AG09319 (cell line): ENCODE measurements at regions not wholly inside any gene's neighbourhood (a gene's known extent, or its start where the extent isn't known, plus 50 kb on each side); places are given as distances from the start of the nearest gene placed in this dataset.

Source experiments
- DNase-seq: peaks from one replicate; pipeline ENCODE4 v3.0.0-alpha.2; 2010; ENCODE audit warnings: low read depth; ENCODE audit errors: extremely low read depth
- CTCF ChIP-seq: IDR thresholded peaks from 2 replicates; pipeline ENCODE4 v1.5.1; 2011; ENCODE audit warnings: low read depth, mild to moderate bottlenecking, inconsistent platforms, low read length, moderate library complexity

GRCh38 chr12:108462686-108463085, 52.4 kb upstream of the FICD start:
- no peak for TF ChIP-seq CTCF
- DNase-seq = no peak

DNA sequence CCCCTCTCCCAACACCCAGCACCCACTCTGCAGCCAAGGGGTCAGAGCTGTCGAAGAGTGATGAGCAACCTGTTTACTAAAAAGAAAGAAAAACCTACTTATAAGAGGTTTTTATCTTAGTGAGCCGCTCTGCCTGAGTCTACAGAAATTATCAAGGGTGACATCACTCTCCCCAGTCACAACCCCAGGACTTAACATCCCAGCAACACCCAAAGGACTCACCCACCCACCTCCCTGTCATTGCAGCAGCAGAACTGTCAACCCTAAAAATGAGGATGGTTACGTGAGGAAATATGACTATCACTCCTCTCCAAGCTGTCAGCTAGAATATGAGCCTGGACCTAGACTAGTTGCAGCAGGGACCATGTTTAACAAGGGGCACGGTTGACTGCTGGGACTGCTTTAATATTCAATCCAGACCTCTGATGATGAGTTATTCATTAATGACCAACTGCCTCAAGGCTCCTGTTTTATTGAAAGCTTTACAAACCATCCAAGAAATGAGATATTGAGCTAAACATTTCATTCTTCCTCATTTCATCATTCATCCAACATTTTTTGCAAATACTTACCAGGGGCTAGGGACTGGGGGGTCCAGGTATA, 53.9 kb upstream of the FICD start:
- no peak for TF ChIP-seq CTCF
- DNase-seq = no peak

DNA sequence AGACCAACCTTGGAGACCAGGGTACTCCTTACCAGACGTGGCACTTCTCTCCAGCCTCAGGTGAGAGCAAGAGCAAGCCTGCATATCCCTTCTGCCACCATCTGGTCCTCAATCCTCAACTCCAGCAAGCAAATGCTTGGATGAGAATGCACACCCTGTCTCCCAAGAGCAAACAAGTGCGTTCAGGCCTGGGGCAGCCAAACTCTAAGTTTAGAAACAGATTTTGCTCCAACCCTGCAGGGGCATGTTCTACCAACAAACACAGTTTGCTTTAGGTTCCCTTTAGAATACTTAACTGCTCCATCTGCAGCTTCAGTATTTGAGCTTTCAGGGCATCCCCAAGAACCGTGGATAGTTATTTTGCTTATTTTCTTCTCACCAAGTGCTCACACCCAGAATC, 55.9 kb upstream of the FICD start:
- no peak for DNase-seq
- TF ChIP-seq CTCF = no peak

- DNase-seq = no peak
- no peak; the same call in 1 of the 2 replicates for TF ChIP-seq CTCF
Observed at GRCh38 chr12:108457734-108458361, 57.2 kb upstream of the FICD start.

DNA sequence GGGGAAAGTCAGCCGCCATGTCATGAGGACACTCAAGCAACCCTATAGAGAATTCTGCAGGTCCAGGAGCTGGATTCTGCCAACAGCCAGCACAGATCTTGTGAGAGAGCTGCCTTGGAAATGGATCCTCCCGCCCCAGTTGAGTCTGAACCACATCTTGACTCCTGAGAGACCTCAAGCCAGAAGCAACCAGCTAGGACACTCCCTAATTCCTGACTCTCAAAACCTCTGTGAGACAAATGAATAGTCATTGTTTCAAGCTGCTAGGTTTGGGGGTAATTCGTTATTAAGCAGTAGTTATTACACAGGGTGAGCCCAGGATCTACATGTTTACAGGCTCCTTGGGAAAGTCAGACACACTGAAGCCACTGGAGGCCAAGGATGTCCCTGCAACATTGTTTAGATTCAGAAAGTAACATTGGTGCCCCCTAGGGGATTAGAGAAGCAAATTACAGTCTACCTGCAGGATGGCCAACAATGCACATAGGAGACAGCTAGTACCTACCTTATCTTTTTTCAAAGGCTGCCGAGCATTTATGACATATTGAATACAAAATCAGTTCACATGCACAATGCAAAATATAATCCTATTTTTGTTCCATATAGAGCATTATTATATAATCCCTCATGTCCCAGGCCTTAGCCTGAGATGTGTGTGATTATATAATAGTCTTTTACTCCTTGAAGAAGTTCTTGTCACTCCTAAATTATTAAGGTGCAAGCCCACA, 57.9 kb upstream of the FICD start:
- TF ChIP-seq CTCF = peak; percentile 72
- peak; percentile 34 for DNase-seq

DNA sequence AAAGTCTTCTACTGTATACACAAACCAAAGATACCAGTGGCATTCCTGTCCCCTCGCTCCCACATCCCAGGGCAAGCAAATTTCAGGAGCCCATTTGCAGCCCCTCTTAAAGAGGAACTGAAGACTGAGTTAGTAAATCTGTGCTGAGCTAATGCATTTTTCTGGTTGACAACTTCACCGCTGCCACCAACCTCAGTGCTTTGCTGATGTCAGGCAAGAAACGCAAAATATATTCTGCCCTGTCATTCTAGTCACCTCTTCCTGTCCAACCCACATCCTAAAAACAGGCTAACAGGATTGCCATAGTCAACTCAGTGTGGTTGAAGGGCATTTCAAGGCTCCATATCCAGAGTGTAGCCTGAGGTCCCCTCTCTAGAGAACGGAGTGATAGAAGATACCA, 59.4 kb upstream of the FICD start:
- DNase-seq = no peak
- no peak for TF ChIP-seq CTCF

- DNase-seq = no peak
- TF ChIP-seq CTCF = no peak
Observed at GRCh38 chr12:108454539-108455139, 60.4 kb upstream of the FICD start.
